Left renal pelvis (tissue), 4 donors: ENCODE measurements at regions not wholly inside any gene's neighbourhood (a gene's known extent, or its start where the extent isn't known, plus 50 kb on each side); places are given as distances from the start of the nearest gene placed in this dataset.

Experiments used
- DNase-seq, 4 donors: peaks; one replicate each; pipeline ENCODE4 v3.0.0-alpha.2; 2013; ENCODE audit warnings: low read depth in 4 of 4, low spot score in 3 of 4

- DNase-seq, result no peak
Measured at GRCh38 chrX:39115166-39115565, 313.9 kb downstream of the MID1IP1 start.

- no peak for DNase-seq
Measured at GRCh38 chrX:39117101-39117500, 315.8 kb downstream of the MID1IP1 start.

- DNase-seq, result no peak
Measured at GRCh38 chrX:39121903-39122302, 320.6 kb downstream of the MID1IP1 start.

DNA sequence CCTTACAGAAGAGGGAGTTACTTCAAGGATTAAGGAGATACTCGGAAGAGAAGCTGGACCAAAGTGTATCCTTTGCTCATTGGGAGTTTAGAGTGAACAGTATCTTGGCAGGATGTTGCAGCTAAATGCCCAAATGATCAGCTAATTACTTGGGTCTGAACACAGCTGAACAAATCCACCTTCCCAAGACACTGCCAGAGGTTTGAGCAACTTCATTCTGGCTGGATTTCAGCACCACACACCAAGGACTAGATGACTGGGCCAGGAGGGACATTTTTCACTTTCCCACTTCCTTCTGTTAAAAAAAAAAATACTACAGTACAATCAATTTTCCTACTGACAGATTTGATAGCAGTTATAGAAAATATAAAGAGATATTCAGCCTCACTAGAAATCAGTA, 324.6 kb downstream of the MID1IP1 start:
- DNase-seq, result no peak

DNA sequence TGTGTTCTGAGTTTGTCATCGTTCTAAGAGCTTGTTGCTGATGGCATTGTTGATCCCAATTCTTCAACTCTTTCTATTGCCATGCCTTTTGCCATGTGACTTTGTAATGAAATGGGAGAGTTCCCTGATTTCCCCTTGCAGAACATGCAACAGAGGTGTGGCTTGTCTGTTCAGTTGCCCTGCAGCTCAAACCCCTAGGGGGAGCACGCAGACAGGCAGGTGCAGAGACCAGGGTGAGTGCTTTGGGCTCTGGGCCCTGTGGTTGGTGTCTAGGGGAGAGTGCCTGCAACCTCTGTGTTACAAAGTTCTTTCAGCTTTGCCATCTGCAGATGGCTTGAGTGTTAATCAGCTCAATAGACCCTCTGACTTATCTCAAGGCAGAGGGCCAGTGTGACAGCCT, 332.7 kb downstream of the MID1IP1 start:
- DNase-seq, result no peak

- no peak for DNase-seq
Measured at GRCh38 chrX:39137363-39137954, 336.2 kb downstream of the MID1IP1 start.

GRCh38 chrX:39140581-39140980, 339.3 kb downstream of the MID1IP1 start:
- no peak for DNase-seq

GRCh38 chrX:39144323-39144722, 343.1 kb downstream of the MID1IP1 start:
- DNase-seq, result no peak

DNA sequence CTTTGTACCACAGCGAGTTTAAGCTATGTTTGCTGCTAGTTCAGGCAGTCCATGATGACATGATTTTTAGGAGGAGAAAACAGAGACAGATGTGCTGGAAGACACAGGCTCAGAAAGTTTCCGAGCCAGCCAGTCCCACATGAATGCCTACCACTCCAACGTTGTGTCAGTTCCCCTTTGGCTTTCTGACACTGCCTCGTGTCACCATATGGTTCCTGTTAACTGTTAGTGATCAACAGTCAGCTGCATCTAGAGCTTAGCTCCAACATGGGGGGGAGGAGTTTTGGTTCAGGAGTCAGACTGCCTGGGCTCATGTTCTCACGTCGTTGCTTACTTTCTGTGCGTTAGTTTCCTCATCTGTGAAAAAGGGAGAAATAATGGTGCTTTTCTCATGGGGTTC, 343.7 kb downstream of the MID1IP1 start:
- no peak for DNase-seq

DNA sequence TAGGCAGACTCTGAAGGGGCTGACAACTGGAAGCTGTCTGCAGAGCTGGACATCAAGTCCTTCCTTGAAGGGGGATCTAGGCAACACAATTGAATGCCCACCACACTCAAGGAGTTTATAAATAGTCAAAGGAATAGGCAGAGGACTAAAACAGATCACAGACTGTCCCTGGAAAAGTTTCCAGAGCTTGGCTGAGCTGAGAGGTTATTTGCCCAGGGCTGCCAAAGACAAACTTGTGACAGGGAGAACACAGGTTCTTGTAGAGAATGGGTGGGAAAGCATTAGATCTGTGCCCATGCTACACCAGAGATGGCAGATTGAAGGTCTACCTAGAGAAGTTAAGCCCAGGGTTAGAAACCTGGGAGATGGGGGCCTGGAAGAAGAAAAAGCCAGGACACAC, 344.6 kb downstream of the MID1IP1 start:
- no peak for DNase-seq

DNA sequence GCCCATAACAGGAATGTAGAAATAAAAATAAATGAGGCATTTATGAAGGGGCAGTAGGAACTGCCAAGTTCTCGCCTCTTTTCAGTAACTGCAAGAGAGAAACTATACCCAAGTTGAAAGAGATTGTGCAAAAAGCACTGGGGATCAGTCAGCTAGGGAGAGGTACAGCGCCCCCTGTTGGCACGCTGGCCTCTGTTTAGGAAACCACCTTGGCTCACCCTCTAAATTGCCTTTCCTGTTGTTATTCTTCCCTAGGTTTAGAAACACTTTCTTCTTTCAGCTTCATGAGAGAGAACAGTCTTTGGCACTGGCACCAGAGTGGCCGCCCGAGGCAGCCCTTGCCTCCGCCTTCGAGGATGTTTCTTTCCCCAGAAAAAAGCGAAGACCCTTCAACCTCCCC, 348.5 kb downstream of the MID1IP1 start:
- DNase-seq, result no peak

- DNase-seq, result no peak
Measured at GRCh38 chrX:39150220-39150619, 349.0 kb downstream of the MID1IP1 start.

DNA sequence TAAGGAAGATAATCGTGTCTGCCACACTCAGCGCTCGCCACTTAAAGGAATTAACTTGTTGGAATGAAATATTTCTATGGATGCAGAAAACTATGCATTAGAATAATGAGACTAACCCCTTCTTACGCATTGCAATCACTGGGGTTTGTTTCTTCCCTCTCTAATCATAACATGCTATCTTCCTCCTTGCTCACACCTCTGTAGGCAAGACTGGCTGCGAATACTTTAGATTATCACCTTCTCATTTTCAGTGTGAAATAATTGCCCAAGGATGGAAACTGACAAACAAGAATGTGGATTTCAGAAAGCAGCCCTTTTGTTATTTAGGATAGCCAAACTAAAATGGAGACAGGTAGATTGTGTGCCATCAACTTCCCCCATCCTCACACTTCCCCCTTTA, 349.4 kb downstream of the MID1IP1 start:
- no peak for DNase-seq

GRCh38 chrX:39152106-39152649, 350.9 kb downstream of the MID1IP1 start:
- no peak for DNase-seq

GRCh38 chrX:39156051-39156450, 354.8 kb downstream of the MID1IP1 start:
- no peak for DNase-seq

DNA sequence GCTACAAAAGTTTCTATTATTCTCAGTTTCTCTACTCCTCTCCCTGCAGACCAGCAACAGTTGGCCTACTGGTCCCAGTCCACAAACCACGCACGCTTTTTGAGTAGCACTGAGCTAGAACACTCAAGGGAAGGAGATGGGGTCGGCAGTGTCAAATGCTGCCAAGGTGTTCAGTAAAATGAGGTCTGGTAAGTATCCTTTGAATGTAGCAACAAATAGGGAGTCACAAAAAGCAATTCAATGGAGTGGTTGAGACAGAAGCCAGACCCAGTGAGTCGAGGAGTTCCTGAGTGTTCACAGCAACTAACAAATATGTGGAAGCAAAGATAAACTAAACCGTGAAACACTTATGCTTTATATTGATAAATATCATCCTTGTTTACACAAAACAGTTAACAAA, 355.7 kb downstream of the MID1IP1 start:
- DNase-seq, result no peak

- DNase-seq, result no peak
Measured at GRCh38 chrX:39157796-39158195, 356.5 kb downstream of the MID1IP1 start.

DNA sequence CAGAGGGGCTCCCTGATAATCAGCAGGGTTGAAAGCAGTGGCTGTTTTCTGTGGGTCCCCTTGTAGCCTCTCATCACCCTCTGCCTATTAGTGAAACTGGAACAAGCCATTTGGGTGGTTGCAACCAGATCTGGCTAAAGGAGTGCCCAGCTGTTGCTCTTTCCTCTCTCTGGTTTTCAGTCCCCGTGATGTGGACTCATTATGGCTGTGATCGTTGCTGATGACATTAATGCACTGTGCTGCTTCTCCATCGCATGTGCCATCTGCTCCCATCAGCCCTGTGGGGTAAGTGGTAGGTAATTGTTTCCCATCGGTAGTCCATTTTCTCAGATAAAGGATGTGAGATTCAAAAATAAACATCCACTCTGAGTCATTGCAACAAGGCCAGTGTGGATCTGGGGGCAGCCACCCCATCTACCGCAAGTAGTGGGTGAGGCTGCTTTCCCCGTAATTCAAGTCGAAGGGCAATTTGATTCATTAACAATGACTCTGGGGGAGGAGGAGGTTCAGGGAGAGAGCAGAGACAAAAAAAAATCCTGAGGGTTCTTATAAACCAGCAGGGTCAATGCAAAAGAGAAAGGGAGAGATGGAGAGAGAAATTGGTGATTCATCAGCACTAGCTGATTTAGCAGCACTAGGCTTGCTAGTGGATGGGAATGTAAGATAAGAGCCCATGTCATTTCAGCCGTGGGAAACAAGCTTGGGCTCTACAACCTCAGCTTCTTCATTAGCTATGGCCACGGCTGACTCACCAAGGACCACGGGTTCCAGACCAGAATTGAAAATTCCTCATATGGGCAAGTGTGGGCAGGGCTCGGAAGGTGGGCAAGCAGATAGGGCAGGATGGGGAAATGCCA, 357.8 kb downstream of the MID1IP1 start:
- no peak for DNase-seq

DNA sequence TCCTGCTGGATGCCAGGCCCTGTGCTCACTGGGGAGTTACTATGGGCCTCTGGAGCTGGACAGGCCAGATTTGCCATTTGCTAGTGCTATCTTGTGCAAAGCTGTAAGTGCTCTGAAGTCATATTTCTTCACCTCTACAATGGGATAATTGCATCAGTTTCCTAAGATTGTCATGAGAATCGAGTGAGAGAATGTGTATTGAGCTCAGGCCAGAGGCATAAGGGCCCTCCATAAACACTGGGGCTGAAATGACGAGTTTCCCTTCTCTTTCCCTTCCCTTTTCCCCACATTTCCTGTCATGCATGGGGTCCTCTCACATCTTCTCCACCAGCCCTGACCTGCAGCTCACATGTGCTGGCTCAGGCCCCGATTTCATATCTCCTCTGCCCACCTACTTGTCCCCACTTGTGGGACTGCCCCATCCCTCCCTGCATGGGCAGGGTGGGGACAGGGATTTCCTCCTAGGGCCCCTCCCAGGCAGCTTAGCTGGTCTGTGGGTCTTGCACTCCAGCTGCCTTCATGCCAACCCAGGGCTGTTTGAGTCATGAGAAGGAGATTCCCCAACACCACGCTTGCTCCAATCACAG, 358.8 kb downstream of the MID1IP1 start:
- no peak for DNase-seq

- no peak for DNase-seq
Measured at GRCh38 chrX:39161611-39162255, 360.5 kb downstream of the MID1IP1 start.

DNA sequence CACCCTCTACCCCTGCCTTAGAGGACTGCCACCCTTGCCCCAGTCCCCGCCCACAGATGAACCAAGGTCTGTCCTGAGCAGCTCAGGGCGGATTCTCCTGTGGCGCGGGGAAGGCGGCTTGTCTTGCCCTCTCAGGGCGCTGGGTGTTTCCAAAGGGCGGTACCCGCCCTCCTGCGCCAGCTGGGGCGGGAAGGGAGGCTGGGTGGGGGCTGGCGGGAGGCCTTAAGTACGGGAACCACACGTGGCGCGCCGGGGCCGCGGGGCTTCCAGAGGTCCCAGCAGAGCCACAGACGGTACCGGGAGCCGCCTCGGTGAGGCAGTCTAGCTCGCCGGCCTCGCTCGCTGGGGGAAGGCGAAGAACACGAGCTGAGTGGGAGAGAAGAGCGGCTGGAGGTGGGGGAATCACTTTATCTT, 361.1 kb downstream of the MID1IP1 start:
- no peak for DNase-seq
